Prostate gland (tissue), 2 donors: ENCODE measurements at regions not wholly inside any gene's neighbourhood (a gene's known extent, or its start where the extent isn't known, plus 50 kb on each side); places are given as distances from the start of the nearest gene placed in this dataset.

Experiments used
- DNase-seq: peaks from one replicate; pipeline ENCODE4 v3.0.0-alpha.2; 2019; ENCODE audit warnings: low spot score
- H3K27ac ChIP-seq, 2 donors: fragments of 200-600 bp; sonication (generic); 2 replicates each; pipeline ENCODE4 v1.5.1; 2017 to 2019
- H3K27me3 ChIP-seq: fragments of 200-600 bp; sonication (generic); replicated peaks from 2 replicates; pipeline ENCODE4 v1.5.1; 2019; ENCODE audit not compliant: insufficient read depth
- H3K36me3 ChIP-seq, 2 donors: fragments of 200-600 bp; sonication (generic); 1 replicate in 1 of 2; 2 replicates in 1 of 2; pipeline versions ENCODE4 v1.5.1 to v1.8.1; 2017 to 2019
- H3K4me1 ChIP-seq: fragments of 200-600 bp; sonication (generic); replicated peaks from 2 replicates; pipeline ENCODE4 v1.5.1; 2019
- H3K4me3 ChIP-seq, 2 donors: fragments of 200-600 bp; sonication (generic); 2 replicates each; pipeline ENCODE4 v1.5.1; 2017 to 2019
- H3K9me3 ChIP-seq: fragments of 200-600 bp; sonication (generic); 2 replicates; pipeline ENCODE4 v1.5.1; 2017
- POLR2A ChIP-seq: fragments of 450-650 bp; IDR thresholded peaks from one replicate; pipeline ENCODE4 v1.6.1; 2016; ENCODE audit warnings: antibody characterized with exemption, mild to moderate bottlenecking
- POLR2AphosphoS5 ChIP-seq: sonication (generic); formaldehyde crosslinking; IDR thresholded peaks from one replicate; pipeline ENCODE4 v1.6.1; 2017; ENCODE audit warnings: antibody characterized with exemption
- WGBS: methylation state at CpG from one replicate; pipeline ENCODE4 v1.1.5; 2018; 5-methylcytosine and 5-hydroxymethylcytosine counted together
- intact Hi-C: fragments of 100-400 bp; cut with DNase I; formaldehyde crosslinking; loops from one replicate; pipeline ENCODE4 v1.14.2; 2022
- TF ChIP-seq, protein P1 (sequence below), 4 experiments: fragments of 200-600 bp in 2 of 4; fragments of 450-650 bp in 2 of 4; sonication (generic) in 2 of 4; IDR thresholded peaks; 1 replicate in 3 of 4; 2 replicates in 1 of 4; pipeline ENCODE4 v1.5.1; 2016 to 2019; ENCODE audit warnings: antibody characterized with exemption in 4 of 4, mild to moderate bottlenecking in 2 of 4, moderate library complexity in 2 of 4

- DNase-seq, result no peak
- TF ChIP-seq POLR2A (no peak), POLR2AphosphoS5 (no peak)
- TF ChIP-seq, protein P1, sequence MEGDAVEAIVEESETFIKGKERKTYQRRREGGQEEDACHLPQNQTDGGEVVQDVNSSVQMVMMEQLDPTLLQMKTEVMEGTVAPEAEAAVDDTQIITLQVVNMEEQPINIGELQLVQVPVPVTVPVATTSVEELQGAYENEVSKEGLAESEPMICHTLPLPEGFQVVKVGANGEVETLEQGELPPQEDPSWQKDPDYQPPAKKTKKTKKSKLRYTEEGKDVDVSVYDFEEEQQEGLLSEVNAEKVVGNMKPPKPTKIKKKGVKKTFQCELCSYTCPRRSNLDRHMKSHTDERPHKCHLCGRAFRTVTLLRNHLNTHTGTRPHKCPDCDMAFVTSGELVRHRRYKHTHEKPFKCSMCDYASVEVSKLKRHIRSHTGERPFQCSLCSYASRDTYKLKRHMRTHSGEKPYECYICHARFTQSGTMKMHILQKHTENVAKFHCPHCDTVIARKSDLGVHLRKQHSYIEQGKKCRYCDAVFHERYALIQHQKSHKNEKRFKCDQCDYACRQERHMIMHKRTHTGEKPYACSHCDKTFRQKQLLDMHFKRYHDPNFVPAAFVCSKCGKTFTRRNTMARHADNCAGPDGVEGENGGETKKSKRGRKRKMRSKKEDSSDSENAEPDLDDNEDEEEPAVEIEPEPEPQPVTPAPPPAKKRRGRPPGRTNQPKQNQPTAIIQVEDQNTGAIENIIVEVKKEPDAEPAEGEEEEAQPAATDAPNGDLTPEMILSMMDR (IDR thresholded peaks at IDR 0.05), result no peak
- Histone ChIP-seq H3K27ac (no peak overlapping the region), H3K4me3 (no peak overlapping the region), H3K27me3 (no peaks in the 10 kb centered on the region), H3K9me3 (no peaks in the 10 kb centered on the region), H3K4me1 (no peaks in the 10 kb centered on the region), H3K36me3 (no peaks in the 10 kb centered on the region)
- intact Hi-C loops, result no loop called here
- 62% methylated on average over 3 of the region's 3 CpGs for WGBS
Measured at GRCh38 chr17:33623841-33624240, 330.7 kb upstream of the ASIC2 start.

- no peak overlapping the region for H3K27ac ChIP-seq
- DNase-seq, result no peak
- TF ChIP-seq, protein P1 (IDR thresholded peaks at IDR 0.05), result no peak
- TF ChIP-seq POLR2A (no peak), POLR2AphosphoS5 (no peak)
- WGBS, result 66% methylated on average over 7 of the region's 7 CpGs
- H3K36me3 ChIP-seq, result no peaks in the 10 kb centered on the region
- H3K27me3 ChIP-seq, result no peaks in the 10 kb centered on the region
- intact Hi-C loops, result no loop called here
- no peaks in the 10 kb centered on the region for H3K4me1 ChIP-seq
- H3K9me3 ChIP-seq, result no peaks in the 10 kb centered on the region
- H3K4me3 ChIP-seq, result no peak overlapping the region
Measured at GRCh38 chr17:33628500-33629346, 335.6 kb upstream of the ASIC2 start.

- no peak overlapping the region for H3K4me3 ChIP-seq
- intact Hi-C loops, result no loop called here
- H3K36me3 ChIP-seq, result no peaks in the 10 kb centered on the region
- no peaks in the 10 kb centered on the region for H3K27me3 ChIP-seq
- no peak overlapping the region for H3K27ac ChIP-seq
- no peak for TF ChIP-seq POLR2A
- no peak for DNase-seq
- no peaks in the 10 kb centered on the region for H3K4me1 ChIP-seq
- no peaks in the 10 kb centered on the region for H3K9me3 ChIP-seq
- WGBS, result 76% methylated on average over 6 of the region's 6 CpGs
Measured at GRCh38 chr17:33633446-33633845, 340.4 kb upstream of the ASIC2 start.

- TF ChIP-seq POLR2A, result no peak
- peak; percentile 59 for TF ChIP-seq POLR2AphosphoS5
- WGBS, result 63% methylated on average over 3 of the region's 3 CpGs
- Histone ChIP-seq H3K4me1 (no peaks in the 10 kb centered on the region), H3K36me3 (no peaks in the 10 kb centered on the region), H3K27me3 (no peaks in the 10 kb centered on the region), H3K9me3 (no peaks in the 10 kb centered on the region), H3K27ac (no peak overlapping the region), H3K4me3 (no peak overlapping the region)
- intact Hi-C loops, result no loop called here
- DNase-seq, result no peak
Measured at GRCh38 chr17:33637534-33637933, 344.4 kb upstream of the ASIC2 start.

GRCh38 chr17:33639103-33639880 lies 346.2 kb upstream of the ASIC2 start:
- TF ChIP-seq POLR2AphosphoS5 (no peak), POLR2A (no peak)
- TF ChIP-seq, protein P1 (IDR thresholded peaks at IDR 0.05), result no peak
- Histone ChIP-seq H3K4me3 (no peak overlapping the region), H3K9me3 (no peaks in the 10 kb centered on the region), H3K36me3 (no peaks in the 10 kb centered on the region), H3K27ac (no peak overlapping the region), H3K27me3 (no peaks in the 10 kb centered on the region), H3K4me1 (no peaks in the 10 kb centered on the region)
- WGBS, result 34% methylated on average over 6 of the region's 6 CpGs
- intact Hi-C loops, result no loop called here
- DNase-seq, result no peak
